HG03045 (cell line): ENCODE measurements at regions not wholly inside any gene's neighbourhood (a gene's known extent, or its start where the extent isn't known, plus 50 kb on each side); places are given as distances from the start of the nearest gene placed in this dataset.

ENCODE experiments used
- ATAC-seq: cut with Tn5 transposase; IDR thresholded peaks from one replicate; pipeline ENCODE4 v1.9.1; 2021; ENCODE audit warnings: mild to moderate bottlenecking, moderate library complexity; ENCODE audit not compliant: unreplicated experiment

DNA sequence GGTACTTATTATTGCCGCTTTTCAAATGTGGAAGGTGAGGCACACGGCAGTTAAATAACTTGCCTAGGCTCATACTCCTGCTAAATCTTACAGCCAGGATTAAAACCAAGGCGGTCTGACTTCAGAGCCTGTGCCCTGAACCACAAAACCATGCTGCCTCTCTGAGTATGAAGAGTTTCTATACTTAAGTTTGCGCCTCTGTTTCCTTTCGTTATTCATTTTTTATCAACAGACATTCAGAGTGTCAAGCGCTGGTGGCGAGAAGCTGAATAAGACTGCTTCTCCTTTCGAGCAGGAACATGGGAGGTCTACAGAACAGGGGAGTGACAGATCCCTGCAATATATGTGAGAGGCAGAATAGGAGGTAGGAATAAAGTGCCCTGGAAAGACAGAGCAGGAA is 96.0 kb upstream of the DUSP10 start:
- ATAC-seq = no peak

- ATAC-seq = no peak
These were observed 93.0 kb upstream of the DUSP10 start for GRCh38 chr1:221834698-221835513.

- ATAC-seq = no peak
These were observed 90.7 kb upstream of the DUSP10 start for GRCh38 chr1:221832617-221833016.

- no peak for ATAC-seq
These were observed 90.3 kb upstream of the DUSP10 start for GRCh38 chr1:221832151-221832550.

GRCh38 chr1:221829327-221830015 is 87.6 kb upstream of the DUSP10 start:
- ATAC-seq = no peak

- no peak for ATAC-seq
These were observed 85.4 kb upstream of the DUSP10 start for GRCh38 chr1:221827307-221827642.

DNA sequence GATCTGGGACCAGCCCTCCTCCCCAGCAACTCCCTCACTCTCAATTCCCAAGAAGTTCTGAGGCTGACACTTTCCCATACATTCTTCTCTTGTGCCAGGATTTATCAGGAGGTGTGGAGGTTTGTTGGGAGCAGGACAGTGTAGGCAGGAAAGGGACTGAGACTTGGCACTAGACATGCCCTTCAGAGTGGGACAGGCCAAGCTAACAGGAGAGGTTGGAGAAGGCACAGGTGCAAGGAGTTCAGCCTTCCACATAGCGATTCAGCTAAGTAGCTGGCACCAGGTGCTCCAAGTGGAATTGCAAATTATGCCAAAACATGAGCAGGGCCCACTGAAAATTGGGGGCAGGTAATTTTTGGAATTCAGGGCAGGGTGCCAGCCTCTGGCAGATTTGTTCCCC is 83.0 kb upstream of the DUSP10 start:
- ATAC-seq = no peak

GRCh38 chr1:221824025-221824424 is 82.1 kb upstream of the DUSP10 start:
- ATAC-seq = peak; percentile 59

DNA sequence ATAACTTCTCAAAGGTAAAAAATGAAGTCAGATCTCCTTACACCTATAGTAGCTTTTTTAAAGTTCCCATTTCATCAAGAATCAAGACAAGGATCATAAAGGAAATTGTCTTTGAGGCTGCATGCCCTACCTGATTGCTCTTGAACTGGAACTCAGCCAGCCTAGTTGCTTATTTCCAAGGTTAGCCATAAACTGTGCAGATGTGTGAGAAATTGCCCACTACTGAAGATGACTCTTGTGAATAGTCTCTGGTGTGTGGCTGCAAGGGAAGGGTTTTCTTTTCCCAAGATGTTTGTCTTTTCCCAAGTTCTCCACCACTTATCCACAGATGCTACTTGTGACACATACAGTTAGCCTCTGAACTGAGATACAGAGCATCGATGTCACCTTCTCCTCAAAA is 81.7 kb upstream of the DUSP10 start:
- no peak for ATAC-seq

GRCh38 chr1:221823149-221823548 is 81.3 kb upstream of the DUSP10 start:
- peak; percentile 68 for ATAC-seq

DNA sequence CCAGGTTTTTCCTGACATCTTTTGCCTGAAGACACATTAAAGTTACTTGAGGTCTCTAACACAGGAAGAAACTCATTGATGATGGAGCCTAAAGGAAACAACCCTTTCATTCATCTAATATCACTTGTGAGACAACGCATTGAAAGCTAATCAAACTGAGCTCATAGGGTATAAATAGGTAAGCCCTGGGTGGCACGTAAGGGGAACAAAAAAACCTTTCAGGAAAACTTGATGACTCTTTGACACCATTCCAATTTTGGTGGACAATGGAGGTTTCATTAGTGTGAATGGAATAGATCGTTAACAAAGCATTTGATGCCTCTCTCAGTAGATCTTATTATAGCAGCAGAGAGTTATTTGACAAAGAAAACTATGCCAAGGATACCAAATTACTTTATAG is 80.7 kb upstream of the DUSP10 start:
- no peak for ATAC-seq

GRCh38 chr1:221816899-221817298 is 75.0 kb upstream of the DUSP10 start:
- ATAC-seq = no peak

DNA sequence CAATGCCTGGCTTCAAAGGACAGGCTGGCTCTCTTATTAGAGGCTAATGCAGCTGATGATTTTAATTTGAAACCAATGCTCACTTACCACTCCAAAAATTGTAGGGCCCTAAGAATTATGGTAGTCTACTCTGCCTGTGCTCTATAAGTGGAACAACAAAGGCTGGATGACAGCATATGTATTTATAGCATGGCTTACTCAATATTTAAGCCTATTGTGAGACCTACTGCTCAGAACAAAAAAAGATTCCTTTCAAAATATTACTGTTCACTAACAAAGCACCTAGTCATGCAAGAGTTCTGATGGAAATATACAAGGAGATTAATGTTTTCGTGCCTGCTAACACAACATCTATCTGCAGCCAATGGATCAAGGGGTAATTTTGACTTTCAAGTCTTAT is 73.8 kb upstream of the DUSP10 start:
- no peak for ATAC-seq

DNA sequence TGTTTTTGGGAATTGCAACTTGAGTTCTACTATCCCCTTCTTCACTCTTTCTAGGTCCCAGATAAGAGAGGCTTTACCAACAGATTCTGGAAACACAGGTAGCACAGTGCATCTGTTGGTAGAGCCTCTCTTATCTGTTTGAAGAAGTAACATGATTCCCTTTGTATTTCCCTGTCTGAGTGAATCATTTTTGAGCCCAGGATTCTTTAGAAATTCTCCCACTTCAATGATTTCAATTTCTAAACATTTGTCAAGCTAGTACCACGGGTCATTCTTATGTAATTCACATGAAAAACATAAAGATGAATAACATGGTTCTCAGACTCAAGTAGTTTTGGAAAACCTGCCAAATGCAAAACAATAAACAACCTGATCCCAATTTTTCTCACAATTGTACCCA is 72.0 kb upstream of the DUSP10 start:
- ATAC-seq = no peak

DNA sequence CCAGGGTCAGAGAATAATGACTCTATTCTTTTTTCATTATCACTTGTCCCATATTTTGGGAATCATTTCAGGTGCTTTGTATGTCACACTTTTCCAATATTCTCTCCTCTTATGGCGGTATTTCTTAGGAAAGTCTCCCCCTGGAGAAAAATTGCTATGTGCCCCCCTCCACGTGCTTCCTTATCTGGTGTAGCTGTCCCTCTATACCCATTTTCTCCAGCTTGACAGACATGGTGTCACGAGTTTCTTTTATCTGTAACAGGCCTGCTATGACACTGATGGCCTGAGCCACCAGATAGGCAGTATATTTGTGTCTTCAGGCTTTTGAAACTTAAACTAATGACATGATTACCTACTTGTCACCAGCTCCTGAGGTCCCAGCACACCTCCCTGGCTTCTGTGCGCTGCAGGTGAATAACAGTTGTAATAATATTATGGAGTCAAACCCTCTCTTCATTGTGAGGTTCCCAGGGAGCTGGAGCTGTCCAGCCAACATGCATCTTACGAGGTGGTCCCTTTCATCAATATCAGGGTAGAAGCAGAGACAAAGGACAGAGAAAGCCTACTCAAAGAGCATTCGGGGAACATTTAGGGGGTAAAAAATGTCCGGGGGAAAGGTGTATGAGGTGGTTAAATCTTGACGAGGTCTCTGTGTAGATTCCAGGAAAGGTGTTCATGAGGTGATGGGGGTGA is 71.2 kb upstream of the DUSP10 start:
- ATAC-seq = no peak

DNA sequence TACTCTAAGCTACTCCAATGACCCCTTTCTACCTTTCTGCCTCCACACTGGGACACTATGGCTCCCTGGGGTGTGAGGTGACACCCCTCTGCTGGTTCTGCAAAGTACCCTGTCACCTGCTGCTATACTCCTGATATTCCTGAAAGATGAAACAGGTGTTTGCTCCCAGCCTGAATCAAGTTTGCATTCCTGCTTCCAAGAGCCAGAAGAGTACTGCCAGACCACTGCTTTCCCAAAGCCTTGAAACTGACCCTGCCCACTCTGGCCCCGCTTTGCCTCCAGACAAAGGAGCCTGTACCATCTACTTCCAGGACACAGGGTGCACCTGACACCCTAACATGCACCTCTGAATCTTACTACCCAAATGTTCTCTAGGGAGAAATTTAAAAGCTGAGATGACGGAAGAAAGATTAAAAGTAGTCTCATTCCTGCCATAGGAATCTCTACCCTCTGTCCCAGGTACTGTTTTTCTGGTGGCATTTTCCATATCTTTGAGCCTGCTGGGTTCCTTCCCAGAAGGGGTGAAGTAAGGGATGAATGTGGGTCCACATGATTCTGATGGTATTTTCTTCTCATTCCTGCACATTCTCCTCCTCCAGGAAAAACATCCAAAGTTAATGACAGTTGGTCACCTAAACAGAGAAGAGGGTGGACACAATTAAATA is 70.3 kb upstream of the DUSP10 start:
- no peak for ATAC-seq

DNA sequence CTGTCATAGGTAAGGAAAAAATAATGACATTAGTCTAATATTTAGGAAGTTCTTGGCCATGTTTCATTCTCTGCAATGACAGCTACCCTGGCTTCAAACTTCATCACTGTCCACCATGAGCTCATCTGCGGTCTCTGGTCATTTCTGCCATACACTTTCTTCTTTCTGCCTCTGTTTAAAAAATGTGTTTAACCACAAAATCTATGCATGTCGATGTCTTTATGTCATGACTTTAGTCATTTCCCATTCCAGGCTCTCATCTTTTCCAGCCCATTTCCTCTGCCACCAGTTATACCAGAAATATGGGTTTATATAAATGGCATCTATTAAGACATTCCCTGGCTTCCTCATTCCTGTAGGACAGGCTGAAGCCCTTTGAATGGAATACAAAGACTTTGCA is 68.5 kb upstream of the DUSP10 start:
- ATAC-seq = no peak

GRCh38 chr1:221809091-221810029 is 67.5 kb upstream of the DUSP10 start:
- peak; percentile 44 for ATAC-seq

GRCh38 chr1:221806984-221807383 is 65.1 kb upstream of the DUSP10 start:
- no peak for ATAC-seq

DNA sequence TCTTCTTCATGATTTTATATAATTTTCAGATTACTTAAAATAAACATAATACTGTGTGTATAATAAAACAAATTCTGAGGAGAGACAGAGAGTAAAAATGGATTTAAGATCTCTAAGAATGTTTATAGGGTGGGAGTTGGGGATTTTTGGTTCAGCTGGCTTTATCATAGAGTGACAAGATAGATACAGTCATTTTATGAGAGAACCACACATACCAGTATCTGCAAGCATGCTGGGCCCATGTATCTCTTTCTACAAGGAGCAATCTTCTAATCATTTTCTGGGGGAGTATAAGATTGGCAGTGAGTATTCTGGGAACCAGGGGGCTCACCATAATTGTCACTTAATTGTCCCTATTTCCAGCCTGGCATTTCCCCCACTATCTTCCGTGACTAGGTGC is 64.3 kb upstream of the DUSP10 start:
- no peak for ATAC-seq
